Mammary epithelial cell (primary cell): ENCODE measurements at regions not wholly inside any gene's neighbourhood (a gene's known extent, or its start where the extent isn't known, plus 50 kb on each side); places are given as distances from the start of the nearest gene placed in this dataset.

Experiments used
- EZH2 ChIP-seq: IDR thresholded peaks from 2 replicates; pipeline ENCODE4 v1.6.1; 2012; ENCODE audit warnings: low read length, inconsistent platforms, borderline replicate concordance
- TF ChIP-seq, protein P1 (sequence below), 2 donors: IDR thresholded peaks in 1 of 2; conservative IDR thresholded peaks in 1 of 2; 2 replicates each; pipeline ENCODE4 v1.5.1; 2011 to 2012; ENCODE audit warnings: inconsistent platforms in 2 of 2, low read length in 2 of 2, mild to moderate bottlenecking in 2 of 2, control low read depth in 1 of 2, low read depth in 1 of 2; ENCODE audit not compliant: insufficient read depth in 1 of 2; ENCODE audit errors: extremely low read depth in 1 of 2

DNA sequence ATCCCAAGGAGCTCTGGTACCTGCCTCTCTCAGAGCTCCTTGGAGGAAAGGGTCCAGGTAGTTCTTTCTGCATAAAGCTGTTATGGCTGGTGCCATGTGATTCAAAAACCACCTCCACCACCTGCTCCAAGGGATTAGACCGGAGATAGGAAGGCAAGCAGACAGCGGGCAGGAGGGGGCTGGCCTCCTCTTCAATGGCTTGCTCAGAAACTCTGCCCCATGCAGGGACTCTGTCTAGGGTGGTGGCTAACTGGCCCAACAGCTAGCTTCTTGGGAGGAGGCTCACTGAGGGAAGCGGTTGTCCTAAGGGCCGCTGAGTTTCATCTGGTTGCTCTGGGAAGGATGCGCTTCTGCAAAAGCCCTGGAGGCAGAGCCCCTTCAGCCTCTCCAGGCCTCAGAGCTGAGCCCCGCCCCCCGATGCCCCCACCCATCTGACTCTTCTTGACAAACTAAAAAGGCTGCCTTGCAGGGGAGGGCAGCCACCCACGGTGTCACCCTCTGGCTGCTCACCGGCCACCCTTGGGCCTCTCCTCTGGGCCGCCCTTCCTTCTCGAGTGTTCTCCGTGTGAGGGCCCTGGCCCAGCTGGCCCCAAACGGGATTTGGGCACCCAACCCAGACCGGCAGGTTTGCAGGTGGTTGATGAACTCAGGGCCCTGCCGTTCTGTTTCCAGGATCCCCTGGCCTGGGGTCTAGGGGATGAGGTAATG lies 90.2 kb downstream of the MCFD2 start:
- TF ChIP-seq, protein P1, sequence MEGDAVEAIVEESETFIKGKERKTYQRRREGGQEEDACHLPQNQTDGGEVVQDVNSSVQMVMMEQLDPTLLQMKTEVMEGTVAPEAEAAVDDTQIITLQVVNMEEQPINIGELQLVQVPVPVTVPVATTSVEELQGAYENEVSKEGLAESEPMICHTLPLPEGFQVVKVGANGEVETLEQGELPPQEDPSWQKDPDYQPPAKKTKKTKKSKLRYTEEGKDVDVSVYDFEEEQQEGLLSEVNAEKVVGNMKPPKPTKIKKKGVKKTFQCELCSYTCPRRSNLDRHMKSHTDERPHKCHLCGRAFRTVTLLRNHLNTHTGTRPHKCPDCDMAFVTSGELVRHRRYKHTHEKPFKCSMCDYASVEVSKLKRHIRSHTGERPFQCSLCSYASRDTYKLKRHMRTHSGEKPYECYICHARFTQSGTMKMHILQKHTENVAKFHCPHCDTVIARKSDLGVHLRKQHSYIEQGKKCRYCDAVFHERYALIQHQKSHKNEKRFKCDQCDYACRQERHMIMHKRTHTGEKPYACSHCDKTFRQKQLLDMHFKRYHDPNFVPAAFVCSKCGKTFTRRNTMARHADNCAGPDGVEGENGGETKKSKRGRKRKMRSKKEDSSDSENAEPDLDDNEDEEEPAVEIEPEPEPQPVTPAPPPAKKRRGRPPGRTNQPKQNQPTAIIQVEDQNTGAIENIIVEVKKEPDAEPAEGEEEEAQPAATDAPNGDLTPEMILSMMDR (conservative IDR thresholded peaks at IDR 0.05 in 1 of 2, IDR thresholded peaks at IDR 0.05 in 1 of 2; ENCODE audit: extremely low read depth in 1 of 2, insufficient read depth in 1 of 2, low read depth in 1 of 2, low read length in 2 of 2), result no peak
- TF ChIP-seq EZH2, result no peak
